Esophagus squamous epithelium (tissue), 5 donors: ENCODE measurements at regions not wholly inside any gene's neighbourhood (a gene's known extent, or its start where the extent isn't known, plus 50 kb on each side); places are given as distances from the start of the nearest gene placed in this dataset.

Experiments used
- DNase-seq: peaks from one replicate; lab custom pipeline; 2025; lab: John Stamatoyannopoulos, UW
- H3K27ac ChIP-seq, 4 donors: fragments of 200-600 bp; sonication (generic); one replicate each; pipeline ENCODE4 v1.5.1; 2016 to 2019; ENCODE audit warnings: mild to moderate bottlenecking in 1 of 4
- H3K27me3 ChIP-seq, 4 donors: fragments of 200-600 bp; sonication (generic); 1 replicate in 3 of 4; 2 replicates in 1 of 4; pipeline versions ENCODE4 v1.5.1 to v1.6.0; 2017 to 2021; ENCODE audit warnings: antibody characterized with exemption in 1 of 4
- H3K36me3 ChIP-seq, 3 donors: fragments of 200-600 bp; sonication (generic); one replicate each; pipeline ENCODE4 v1.5.1; 2016 to 2019
- H3K4me1 ChIP-seq, 3 donors: fragments of 200-600 bp; sonication (generic); one replicate each; pipeline ENCODE4 v1.5.1; 2017 to 2019
- H3K4me3 ChIP-seq, 4 donors: fragments of 200-600 bp; sonication (generic); 1 replicate in 3 of 4; 2 replicates in 1 of 4; pipeline ENCODE4 v1.5.1; 2016 to 2019; ENCODE audit warnings: mild to moderate bottlenecking in 2 of 4, moderate library complexity in 1 of 4
- H3K9me3 ChIP-seq, 3 donors: fragments of 200-600 bp; sonication (generic); one replicate each; pipeline ENCODE4 v1.5.1; 2016 to 2019
- POLR2A ChIP-seq, 4 donors: fragments of 450-650 bp; IDR thresholded peaks; one replicate each; pipeline ENCODE4 v1.6.1; 2017; ENCODE audit warnings: antibody characterized with exemption in 4 of 4, mild to moderate bottlenecking in 4 of 4, moderate library complexity in 3 of 4
- WGBS, 2 donors: methylation state at CpG; one replicate each; pipeline ENCODE4 v1.1.5; 2018; 5-methylcytosine and 5-hydroxymethylcytosine counted together
- intact Hi-C: fragments of 100-400 bp; cut with DNase I; formaldehyde crosslinking; loops from one replicate; pipeline ENCODE4 v1.15.0; 2022
- TF ChIP-seq, protein P1 (sequence below), 6 experiments: fragments of 450-650 bp in 4 of 6; fragments of 200-600 bp in 2 of 6; sonication (generic) in 2 of 6; IDR thresholded peaks; one replicate each; pipeline ENCODE4 v1.5.1; 2016 to 2019; ENCODE audit warnings: antibody characterized with exemption in 6 of 6, mild to moderate bottlenecking in 4 of 6, moderate library complexity in 4 of 6
- donor health status: DM: yes; HTN: yes; CAD: no.

DNA sequence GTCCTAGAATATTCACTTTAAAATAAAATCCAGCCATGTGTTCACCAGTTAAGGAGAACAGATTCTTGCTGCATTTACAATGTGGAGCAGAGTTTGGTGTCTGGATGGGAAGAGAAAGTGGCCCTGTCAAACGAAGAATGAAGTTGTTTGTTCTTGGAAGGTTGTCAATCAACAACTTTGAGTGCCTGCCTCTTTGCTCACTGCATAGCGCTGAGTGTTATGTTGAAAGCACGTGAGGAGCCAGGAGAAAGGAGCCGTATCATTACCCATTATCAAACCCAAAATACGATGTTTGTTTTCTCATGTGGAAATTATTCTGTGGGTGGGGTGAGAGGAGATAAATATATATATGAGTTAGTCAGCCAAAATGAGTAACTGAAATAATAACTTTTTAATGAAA, 492.5 kb upstream of the POU3F3 start:
- no peaks in the 10 kb centered on the region for H3K27me3 ChIP-seq
- no peak for TF ChIP-seq POLR2A (IDR thresholded peaks at IDR 0.05)
- TF ChIP-seq, protein P1, sequence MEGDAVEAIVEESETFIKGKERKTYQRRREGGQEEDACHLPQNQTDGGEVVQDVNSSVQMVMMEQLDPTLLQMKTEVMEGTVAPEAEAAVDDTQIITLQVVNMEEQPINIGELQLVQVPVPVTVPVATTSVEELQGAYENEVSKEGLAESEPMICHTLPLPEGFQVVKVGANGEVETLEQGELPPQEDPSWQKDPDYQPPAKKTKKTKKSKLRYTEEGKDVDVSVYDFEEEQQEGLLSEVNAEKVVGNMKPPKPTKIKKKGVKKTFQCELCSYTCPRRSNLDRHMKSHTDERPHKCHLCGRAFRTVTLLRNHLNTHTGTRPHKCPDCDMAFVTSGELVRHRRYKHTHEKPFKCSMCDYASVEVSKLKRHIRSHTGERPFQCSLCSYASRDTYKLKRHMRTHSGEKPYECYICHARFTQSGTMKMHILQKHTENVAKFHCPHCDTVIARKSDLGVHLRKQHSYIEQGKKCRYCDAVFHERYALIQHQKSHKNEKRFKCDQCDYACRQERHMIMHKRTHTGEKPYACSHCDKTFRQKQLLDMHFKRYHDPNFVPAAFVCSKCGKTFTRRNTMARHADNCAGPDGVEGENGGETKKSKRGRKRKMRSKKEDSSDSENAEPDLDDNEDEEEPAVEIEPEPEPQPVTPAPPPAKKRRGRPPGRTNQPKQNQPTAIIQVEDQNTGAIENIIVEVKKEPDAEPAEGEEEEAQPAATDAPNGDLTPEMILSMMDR (IDR thresholded peaks at IDR 0.05), result no peak
- H3K27ac ChIP-seq, result no peak overlapping the region
- H3K36me3 ChIP-seq, result no peaks in the 10 kb centered on the region
- no peak for DNase-seq
- no peak overlapping the region for H3K4me3 ChIP-seq
- no peaks in the 10 kb centered on the region for H3K9me3 ChIP-seq
- H3K4me1 ChIP-seq, result no peaks in the 10 kb centered on the region
- intact Hi-C loops, result no loop called here
- WGBS, 2 donors, result 54 to 61% methylated on average over 5 of the region's 5 CpGs

DNA sequence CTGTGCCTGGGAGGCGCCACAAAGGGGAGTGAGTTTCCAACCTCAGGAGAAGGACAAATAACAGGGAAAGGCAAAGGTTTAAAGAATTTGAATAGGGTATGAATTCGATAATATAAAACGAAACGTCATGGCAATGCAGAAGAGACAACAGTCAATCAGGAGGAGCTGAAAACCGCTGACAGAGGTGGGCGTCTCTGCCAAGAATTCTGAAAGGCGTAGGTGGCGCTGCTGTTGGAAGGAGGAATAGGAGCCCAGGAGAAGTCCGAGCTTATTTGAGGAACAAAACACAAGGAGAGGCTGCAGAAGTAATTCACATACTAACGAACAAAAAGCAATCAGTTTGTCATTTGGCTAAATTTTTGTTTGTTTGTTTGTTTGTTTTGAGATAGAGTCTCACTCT, 485.8 kb upstream of the POU3F3 start:
- intact Hi-C loops, result no loop called here
- H3K27ac ChIP-seq, result no peak overlapping the region
- H3K27me3 ChIP-seq, result no peaks in the 10 kb centered on the region
- no peak for DNase-seq
- no peak overlapping the region for H3K4me3 ChIP-seq
- WGBS, 2 donors, result 75 to 81% methylated on average over 10 of the region's 10 CpGs
- H3K36me3 ChIP-seq, result no peaks in the 10 kb centered on the region
- no peaks in the 10 kb centered on the region for H3K9me3 ChIP-seq
- TF ChIP-seq, protein P1 (IDR thresholded peaks at IDR 0.05), result no peak
- TF ChIP-seq POLR2A (IDR thresholded peaks at IDR 0.05), result no peak
- H3K4me1 ChIP-seq, result no peaks in the 10 kb centered on the region

GRCh38 chr2:104371087-104371781, 482.7 kb upstream of the POU3F3 start:
- no peak for TF ChIP-seq POLR2A (IDR thresholded peaks at IDR 0.05)
- TF ChIP-seq, protein P1 (IDR thresholded peaks at IDR 0.05), result no peak
- Histone ChIP-seq H3K27ac (no peak overlapping the region), H3K4me1 (no peaks in the 10 kb centered on the region), H3K4me3 (no peak overlapping the region), H3K9me3 (no peaks in the 10 kb centered on the region), H3K36me3 (no peaks in the 10 kb centered on the region), H3K27me3 (no peaks in the 10 kb centered on the region)
- WGBS, 2 donors, result 33 to 44% methylated on average over 5 of the region's 5 CpGs
- DNase-seq, result no peak
- intact Hi-C loops, result no loop called here

DNA sequence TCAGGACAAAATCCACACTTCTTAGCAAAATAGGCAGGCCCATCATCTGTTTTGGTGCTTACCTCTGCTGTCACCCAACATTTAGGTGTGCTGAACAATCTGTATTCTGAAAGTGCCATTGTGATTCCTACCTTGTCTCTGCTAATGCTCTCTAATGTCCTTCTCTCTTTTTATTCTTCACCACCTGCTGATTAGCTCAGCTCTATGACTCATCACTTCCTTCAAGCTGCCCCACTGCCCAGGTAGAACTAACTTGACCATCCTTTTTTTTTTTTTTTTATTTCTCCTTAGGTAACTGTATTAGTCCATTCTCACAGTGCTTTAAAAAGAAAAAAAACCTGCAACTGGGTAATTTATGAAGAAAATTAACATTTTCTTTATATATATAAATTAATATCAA, 478.7 kb upstream of the POU3F3 start:
- H3K27me3 ChIP-seq, result no peaks in the 10 kb centered on the region
- no peak overlapping the region for H3K27ac ChIP-seq
- no peaks in the 10 kb centered on the region for H3K9me3 ChIP-seq
- TF ChIP-seq, protein P1 (IDR thresholded peaks at IDR 0.05), result no peak
- TF ChIP-seq POLR2A (IDR thresholded peaks at IDR 0.05), result no peak
- intact Hi-C loops, result no loop called here
- H3K4me1 ChIP-seq, result no peaks in the 10 kb centered on the region
- H3K36me3 ChIP-seq, result no peaks in the 10 kb centered on the region
- H3K4me3 ChIP-seq, result no peak overlapping the region
- no peak for DNase-seq

DNA sequence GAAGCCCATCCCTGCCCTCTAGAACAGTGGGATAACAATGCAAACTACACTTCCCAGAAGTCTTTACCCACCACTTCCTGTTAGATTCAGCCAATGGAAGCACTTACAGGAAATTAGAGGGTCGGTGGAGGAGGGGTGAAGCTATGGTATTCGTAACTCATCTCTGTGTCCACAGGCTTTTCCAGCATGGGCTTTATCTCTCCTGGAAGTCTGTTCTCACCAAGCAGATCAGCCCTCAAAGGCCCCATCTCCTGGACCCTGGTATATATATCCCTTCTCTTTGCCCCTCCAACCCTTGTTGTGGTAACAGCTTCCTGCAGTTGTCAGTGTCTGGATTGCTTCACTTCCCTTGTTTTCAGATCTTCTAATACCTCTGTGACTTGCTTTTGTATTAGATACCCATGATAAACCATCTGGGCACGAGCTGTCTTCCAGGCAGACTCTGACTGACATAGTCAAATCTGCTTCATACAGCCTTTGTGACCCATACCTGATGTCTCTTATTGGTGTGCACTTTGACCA, 475.0 kb upstream of the POU3F3 start:
- no peaks in the 10 kb centered on the region for H3K36me3 ChIP-seq
- no peaks in the 10 kb centered on the region for H3K4me1 ChIP-seq
- H3K4me3 ChIP-seq, result peak overlapping the region in 2 of 4 donors; percentile 4 to 44
- no peak for DNase-seq
- intact Hi-C loops, result no loop called here
- TF ChIP-seq, protein P1 (IDR thresholded peaks at IDR 0.05), result no peak
- TF ChIP-seq POLR2A (IDR thresholded peaks at IDR 0.05), result no peak
- H3K27ac ChIP-seq, result no peak overlapping the region
- H3K9me3 ChIP-seq, result no peaks in the 10 kb centered on the region
- 7 to 12% methylated on average over 3 of the region's 3 CpGs for WGBS, 2 donors
- no peaks in the 10 kb centered on the region for H3K27me3 ChIP-seq
